NT2/D1 (cell line): ENCODE measurements at regions not wholly inside any gene's neighbourhood (a gene's known extent, or its start where the extent isn't known, plus 50 kb on each side); places are given as distances from the start of the nearest gene placed in this dataset.
"Not testable (repeated sequence)": the region's sequence is repeated elsewhere in the genome, so short reads cannot be mapped to it uniquely, and the experiment has no call there.

ENCODE experiments used
- SUZ12 ChIP-seq: IDR thresholded peaks from 2 replicates; pipeline ENCODE4 v1.6.1; 2011; ENCODE audit not compliant: insufficient read length, insufficient read depth; ENCODE audit errors: extremely low read depth
- YY1 ChIP-seq: IDR thresholded peaks from 2 replicates; pipeline ENCODE4 v1.6.1; 2011; ENCODE audit not compliant: insufficient read length, insufficient read depth

GRCh38 chr1:238902752-238903151 lies 483.6 kb upstream of the CHRM3 start:
- TF ChIP-seq YY1, SUZ12: not testable (repeated sequence)
